GM18499 (cell line): ENCODE measurements at regions not wholly inside any gene's neighbourhood (a gene's known extent, or its start where the extent isn't known, plus 50 kb on each side); places are given as distances from the start of the nearest gene placed in this dataset.
"Not testable (repeated sequence)": the region's sequence is repeated elsewhere in the genome, so short reads cannot be mapped to it uniquely, and the experiment has no call there.

Experiments used
- ATAC-seq: cut with Tn5 transposase; IDR thresholded peaks from one replicate; pipeline ENCODE4 v1.9.1; 2021; ENCODE audit warnings: moderate number of reproducible peaks; ENCODE audit not compliant: insufficient read depth, unreplicated experiment

GRCh38 chr5:17398866-17399835, 98.9 kb upstream of the TAF11L2 start:
- no peak for ATAC-seq

GRCh38 chr5:17399931-17400330, 98.1 kb upstream of the TAF11L2 start:
- no peak for ATAC-seq

GRCh38 chr5:17400724-17401469, 97.1 kb upstream of the TAF11L2 start:
- no peak for ATAC-seq

- ATAC-seq = no peak
Observed at GRCh38 chr5:17401470-17402288, 96.4 kb upstream of the TAF11L2 start.

GRCh38 chr5:17402289-17403121, 95.5 kb upstream of the TAF11L2 start:
- ATAC-seq = no peak

GRCh38 chr5:17403695-17404490, 94.1 kb upstream of the TAF11L2 start:
- no peak for ATAC-seq

- no peak for ATAC-seq
Observed at GRCh38 chr5:17405976-17406375, 92.1 kb upstream of the TAF11L2 start.

GRCh38 chr5:17406423-17406838, 91.6 kb upstream of the TAF11L2 start:
- ATAC-seq = no peak

GRCh38 chr5:17411436-17412402, 86.3 kb upstream of the TAF11L2 start:
- no peak for ATAC-seq

- ATAC-seq = peak; percentile 73
Observed at GRCh38 chr5:17412760-17413671, 85.0 kb upstream of the TAF11L2 start.

- ATAC-seq = no peak
Observed at GRCh38 chr5:17413691-17414090, 84.3 kb upstream of the TAF11L2 start.

- ATAC-seq = no peak
Observed at GRCh38 chr5:17415321-17415758, 82.7 kb upstream of the TAF11L2 start.

- not testable (repeated sequence) for ATAC-seq
Observed at GRCh38 chr5:17416374-17416773, 81.7 kb upstream of the TAF11L2 start.

GRCh38 chr5:17424674-17425073, 73.4 kb upstream of the TAF11L2 start:
- no peak for ATAC-seq

GRCh38 chr5:17425385-17426070, 72.5 kb upstream of the TAF11L2 start:
- ATAC-seq = peak; percentile 40
